GM12874 (cell line): ENCODE measurements at regions not wholly inside any gene's neighbourhood (a gene's known extent, or its start where the extent isn't known, plus 50 kb on each side); places are given as distances from the start of the nearest gene placed in this dataset.

Experiments used
- TF ChIP-seq, protein P1 (sequence below): IDR thresholded peaks from 2 replicates; pipeline ENCODE4 v1.5.1; 2011; ENCODE audit warnings: low read depth, mild to moderate bottlenecking, control low read depth, low read length, moderate library complexity; ENCODE audit not compliant: insufficient read depth

DNA sequence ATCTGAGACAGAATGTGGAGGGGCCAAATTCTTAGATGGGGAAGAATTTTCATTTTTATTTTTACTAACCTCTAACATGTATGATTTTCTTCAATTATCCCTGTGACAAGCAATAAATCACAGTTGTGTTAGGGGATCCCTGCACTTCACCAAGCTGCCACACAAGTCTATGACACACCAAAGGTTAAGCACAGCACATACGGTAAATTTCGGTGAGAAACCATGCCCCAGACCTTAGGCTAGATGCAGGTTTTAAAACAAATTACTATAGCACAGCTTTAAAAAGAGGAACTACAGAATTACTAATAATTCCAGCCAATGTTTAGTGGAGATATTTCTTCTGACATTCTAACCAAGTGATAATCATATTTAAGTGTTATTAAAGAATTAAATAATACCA, 175.7 kb upstream of the RORB start:
- TF ChIP-seq, protein P1, sequence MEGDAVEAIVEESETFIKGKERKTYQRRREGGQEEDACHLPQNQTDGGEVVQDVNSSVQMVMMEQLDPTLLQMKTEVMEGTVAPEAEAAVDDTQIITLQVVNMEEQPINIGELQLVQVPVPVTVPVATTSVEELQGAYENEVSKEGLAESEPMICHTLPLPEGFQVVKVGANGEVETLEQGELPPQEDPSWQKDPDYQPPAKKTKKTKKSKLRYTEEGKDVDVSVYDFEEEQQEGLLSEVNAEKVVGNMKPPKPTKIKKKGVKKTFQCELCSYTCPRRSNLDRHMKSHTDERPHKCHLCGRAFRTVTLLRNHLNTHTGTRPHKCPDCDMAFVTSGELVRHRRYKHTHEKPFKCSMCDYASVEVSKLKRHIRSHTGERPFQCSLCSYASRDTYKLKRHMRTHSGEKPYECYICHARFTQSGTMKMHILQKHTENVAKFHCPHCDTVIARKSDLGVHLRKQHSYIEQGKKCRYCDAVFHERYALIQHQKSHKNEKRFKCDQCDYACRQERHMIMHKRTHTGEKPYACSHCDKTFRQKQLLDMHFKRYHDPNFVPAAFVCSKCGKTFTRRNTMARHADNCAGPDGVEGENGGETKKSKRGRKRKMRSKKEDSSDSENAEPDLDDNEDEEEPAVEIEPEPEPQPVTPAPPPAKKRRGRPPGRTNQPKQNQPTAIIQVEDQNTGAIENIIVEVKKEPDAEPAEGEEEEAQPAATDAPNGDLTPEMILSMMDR = no peak

DNA sequence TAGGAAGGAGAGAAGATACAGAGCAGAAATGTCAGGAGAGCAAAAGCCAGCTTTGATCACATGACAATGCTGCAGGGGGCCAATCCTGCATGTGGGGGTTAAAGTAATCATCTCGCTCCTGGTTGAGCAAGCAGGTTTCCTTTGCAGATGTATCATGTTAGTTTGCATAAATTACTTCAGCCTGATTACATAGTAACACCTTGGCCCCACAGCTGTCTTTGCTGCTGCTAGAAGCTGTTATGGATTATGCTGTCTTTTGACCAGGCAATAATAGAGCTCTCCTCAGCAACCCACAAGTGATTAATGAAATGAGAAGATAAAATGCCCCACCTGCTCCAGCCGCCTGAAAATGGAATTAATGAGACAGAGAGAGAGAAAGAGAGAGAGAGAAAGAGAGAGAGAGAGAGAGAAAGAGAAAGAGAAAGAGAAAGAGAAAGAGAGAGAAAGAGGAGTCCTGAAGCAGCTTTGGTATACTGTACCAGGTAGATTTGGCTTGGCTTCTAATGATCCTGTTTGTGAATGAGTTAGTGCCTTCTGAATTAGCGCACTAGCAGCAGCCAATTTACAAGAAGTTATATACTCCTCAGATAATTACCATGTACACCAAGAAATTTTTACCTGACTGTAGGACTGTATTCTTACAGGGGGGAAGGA, 174.3 kb upstream of the RORB start:
- TF ChIP-seq, protein P1 = no peak

DNA sequence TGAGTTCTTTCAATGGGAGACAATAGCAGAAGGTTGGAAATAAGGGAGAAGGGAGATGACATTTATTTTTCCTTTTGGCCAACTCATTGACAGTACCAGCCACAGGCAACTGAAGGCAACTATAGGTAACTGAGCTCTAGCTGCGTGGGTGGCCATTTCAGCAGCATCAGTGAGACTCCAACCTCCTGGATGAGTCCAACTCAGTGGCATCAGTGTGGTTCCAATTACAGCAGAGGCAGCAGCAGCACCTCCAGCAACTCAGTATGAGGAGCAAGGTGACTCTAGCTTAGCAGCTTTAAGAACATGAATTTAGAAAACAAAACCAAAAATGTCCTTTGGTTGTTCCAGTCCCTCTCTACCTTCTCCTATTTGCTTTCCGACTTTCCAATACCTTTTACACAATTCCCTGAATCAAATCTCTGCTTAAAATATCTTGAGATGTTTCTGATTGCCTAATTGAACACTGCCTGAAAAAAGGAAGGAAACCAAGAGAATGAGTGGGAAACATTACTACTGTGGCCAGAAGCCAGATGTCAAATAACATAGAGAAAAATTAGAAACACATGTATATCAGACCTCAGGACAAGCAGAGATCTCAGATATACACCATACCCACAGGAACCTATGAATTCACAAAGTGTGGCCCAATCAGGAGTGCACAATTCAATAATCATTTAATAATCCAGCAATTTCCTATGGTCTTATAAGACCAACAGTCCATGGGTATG, 166.5 kb upstream of the RORB start:
- TF ChIP-seq, protein P1 = no peak

DNA sequence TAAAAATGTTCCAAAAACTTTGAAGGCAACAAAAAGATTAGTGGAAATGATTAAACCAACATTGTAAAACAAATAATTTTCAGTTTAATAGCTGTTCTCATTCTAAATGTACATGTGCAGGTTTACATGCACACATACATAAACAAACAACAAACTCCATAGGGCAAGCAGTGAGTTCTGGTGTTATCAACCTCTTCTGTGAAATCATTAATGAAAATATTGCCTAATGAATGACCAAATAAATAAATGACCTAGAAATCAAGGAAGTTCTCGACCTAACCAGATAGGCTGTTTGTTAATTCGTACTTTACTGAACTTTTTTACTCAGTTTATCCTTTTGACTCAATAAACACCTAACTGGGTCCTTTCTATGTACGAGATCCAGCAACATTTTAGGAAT, 165.5 kb upstream of the RORB start:
- TF ChIP-seq, protein P1 = no peak

DNA sequence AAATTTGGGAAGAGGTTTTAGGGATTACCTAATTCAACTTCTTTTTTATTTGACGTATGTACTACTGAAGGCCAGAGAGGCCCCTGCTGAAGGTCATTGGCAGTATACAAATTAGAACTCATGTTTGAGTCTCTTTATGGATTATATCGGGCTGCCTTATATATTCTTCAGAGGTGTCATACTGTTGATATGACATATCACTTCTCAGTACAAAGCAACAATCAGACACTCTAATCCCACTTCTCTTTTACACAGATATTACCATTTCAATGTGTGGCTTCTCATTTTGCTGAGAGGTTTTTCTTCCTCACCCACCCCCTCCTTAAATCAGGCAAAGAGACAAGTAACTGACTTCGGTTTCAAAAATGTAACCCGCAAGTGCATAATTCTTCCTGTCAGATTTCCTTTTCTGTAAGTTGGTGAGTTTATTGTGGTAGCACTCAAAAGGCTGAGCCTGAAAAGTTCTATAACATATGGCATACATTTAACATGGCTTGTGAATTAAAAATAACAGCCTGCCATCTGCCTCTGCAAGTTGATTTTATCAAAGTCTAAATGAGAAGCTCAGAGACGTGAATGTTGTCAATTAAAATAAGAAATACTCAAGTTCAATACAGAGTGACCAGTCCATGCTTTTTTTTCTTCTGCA, 163.6 kb upstream of the RORB start:
- TF ChIP-seq, protein P1 = no peak

DNA sequence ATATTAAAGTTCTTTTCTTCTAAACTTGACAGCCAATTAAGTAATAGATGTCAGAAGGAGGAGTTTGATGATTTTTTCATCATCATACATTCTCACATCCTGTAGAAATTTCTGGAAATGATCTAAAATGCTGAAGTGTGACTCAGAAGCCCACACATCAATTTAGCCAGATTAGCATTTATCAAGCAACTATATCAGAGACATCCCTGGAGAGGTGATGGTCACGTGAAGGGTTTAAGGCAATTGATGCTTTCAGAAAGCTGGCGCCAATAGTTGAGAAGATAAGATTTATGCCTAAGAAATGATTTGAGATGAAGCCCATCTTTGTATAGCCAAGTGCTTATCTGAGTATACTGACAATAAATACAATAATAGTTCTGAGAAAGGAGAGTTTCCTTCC, 162.9 kb upstream of the RORB start:
- TF ChIP-seq, protein P1 = no peak

DNA sequence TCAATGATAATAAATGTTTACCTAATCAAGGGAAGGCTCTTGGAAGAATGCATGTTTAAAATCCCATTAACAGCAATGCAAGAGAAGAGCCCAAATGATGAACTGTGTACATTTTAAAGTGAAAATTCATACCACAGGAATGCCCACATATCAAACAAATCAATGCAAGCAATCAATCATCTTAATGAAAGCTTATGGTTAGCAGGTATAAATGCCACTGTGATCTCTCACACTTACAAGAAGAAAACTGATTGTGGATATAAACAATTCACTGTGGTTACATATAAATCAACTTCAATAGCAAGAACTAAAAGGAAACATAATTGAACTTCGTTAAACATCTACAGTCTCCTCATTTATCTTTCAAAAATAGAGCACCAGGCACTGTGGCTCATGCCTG, 161.0 kb upstream of the RORB start:
- TF ChIP-seq, protein P1 = no peak
